HG03457 (cell line): ENCODE measurements at regions not wholly inside any gene's neighbourhood (a gene's known extent, or its start where the extent isn't known, plus 50 kb on each side); places are given as distances from the start of the nearest gene placed in this dataset.

Experiments
- ATAC-seq: cut with Tn5 transposase; IDR thresholded peaks from one replicate; pipeline ENCODE4 v1.9.1; 2021; ENCODE audit warnings: moderate number of reproducible peaks; ENCODE audit not compliant: unreplicated experiment

GRCh38 chr7:23971031-23971430 lies 261.0 kb downstream of the STK31 start:
- ATAC-seq = no peak

- ATAC-seq = no peak
These were observed 262.0 kb downstream of the STK31 start for GRCh38 chr7:23972057-23972456.

GRCh38 chr7:23973264-23973663 lies 263.2 kb downstream of the STK31 start:
- ATAC-seq = no peak

GRCh38 chr7:23980081-23980480 lies 270.1 kb downstream of the STK31 start:
- no peak for ATAC-seq

- ATAC-seq = no peak
These were observed 271.3 kb downstream of the STK31 start for GRCh38 chr7:23981314-23981713.

GRCh38 chr7:23981758-23982157 lies 271.7 kb downstream of the STK31 start:
- no peak for ATAC-seq

- no peak for ATAC-seq
These were observed 278.5 kb upstream of the NPY start for GRCh38 chr7:24005517-24005916.

GRCh38 chr7:24010495-24010894 lies 273.5 kb upstream of the NPY start:
- no peak for ATAC-seq

- ATAC-seq = no peak
These were observed 266.5 kb upstream of the NPY start for GRCh38 chr7:24017519-24017918.

- ATAC-seq = no peak
These were observed 265.7 kb upstream of the NPY start for GRCh38 chr7:24018331-24018730.

- no peak for ATAC-seq
These were observed 264.1 kb upstream of the NPY start for GRCh38 chr7:24019841-24020240.

GRCh38 chr7:24024276-24025068 lies 259.5 kb upstream of the NPY start:
- ATAC-seq = no peak

- no peak for ATAC-seq
These were observed 258.9 kb upstream of the NPY start for GRCh38 chr7:24025094-24025493.

GRCh38 chr7:24025765-24026164 lies 258.2 kb upstream of the NPY start:
- ATAC-seq = no peak

GRCh38 chr7:24026351-24026750 lies 257.6 kb upstream of the NPY start:
- no peak for ATAC-seq

- ATAC-seq = no peak
These were observed 254.9 kb upstream of the NPY start for GRCh38 chr7:24029068-24029467.

- no peak for ATAC-seq
These were observed 249.7 kb upstream of the NPY start for GRCh38 chr7:24034251-24034650.

GRCh38 chr7:24035366-24036032 lies 248.5 kb upstream of the NPY start:
- no peak for ATAC-seq

- no peak for ATAC-seq
These were observed 248.0 kb upstream of the NPY start for GRCh38 chr7:24036033-24036412.

GRCh38 chr7:24038993-24039392 lies 245.0 kb upstream of the NPY start:
- no peak for ATAC-seq

- no peak for ATAC-seq
These were observed 243.9 kb upstream of the NPY start for GRCh38 chr7:24039991-24040624.

- ATAC-seq = no peak
These were observed 242.0 kb upstream of the NPY start for GRCh38 chr7:24042028-24042427.
